DOHH2 (cell line): ENCODE measurements at regions not wholly inside any gene's neighbourhood (a gene's known extent, or its start where the extent isn't known, plus 50 kb on each side); places are given as distances from the start of the nearest gene placed in this dataset.

Experiments
- H3F3A ChIP-seq: fragments of 200-600 bp; sonication (generic), shearing (Covaris generic); 2 replicates; pipeline ENCODE4 v1.6.0; 2016; ENCODE audit warnings: antibody characterized with exemption, mild to moderate bottlenecking; ENCODE audit not compliant: control insufficient read depth, insufficient read depth
- H3K27ac ChIP-seq: fragments of 200-600 bp; sonication (generic); 2 replicates; pipeline ENCODE4 v1.5.1; 2014; ENCODE audit warnings: low read depth, mild to moderate bottlenecking, low read length, moderate library complexity
- H3K27me3 ChIP-seq: fragments of 200-600 bp; sonication (generic); 2 replicates; pipeline ENCODE4 v1.6.1; 2014; ENCODE audit warnings: mild to moderate bottlenecking, low read length, mixed read lengths; ENCODE audit not compliant: control insufficient read depth
- H3K36me3 ChIP-seq: fragments of 200-600 bp; sonication (generic); 2 replicates; pipeline ENCODE4 v1.6.1; 2014; ENCODE audit warnings: mild to moderate bottlenecking, low read length, moderate library complexity, mixed read lengths; ENCODE audit not compliant: control insufficient read depth
- H3K4me1 ChIP-seq: fragments of 200-600 bp; sonication (generic); 2 replicates; pipeline ENCODE4 v1.6.1; 2014; ENCODE audit warnings: mild to moderate bottlenecking, low read length, mixed read lengths; ENCODE audit not compliant: control insufficient read depth
- H3K4me2 ChIP-seq: fragments of 200-600 bp; sonication (generic); 2 replicates; pipeline ENCODE4 v1.6.0; 2014; ENCODE audit warnings: mild to moderate bottlenecking, low read length, moderate library complexity
- H3K4me3 ChIP-seq: fragments of 200-600 bp; sonication (generic); 2 replicates; pipeline ENCODE4 v1.5.1; 2014; ENCODE audit warnings: mild to moderate bottlenecking, low read length, mixed read lengths
- H3K79me2 ChIP-seq: fragments of 200-600 bp; sonication (generic); 2 replicates; pipeline ENCODE4 v1.6.1; 2014; ENCODE audit warnings: mild to moderate bottlenecking, low read length, mixed read lengths; ENCODE audit not compliant: control insufficient read depth
- H3K9me2 ChIP-seq: fragments of 200-600 bp; sonication (generic); replicated peaks from 2 replicates; pipeline ENCODE4 v1.6.1; 2014; ENCODE audit warnings: mild to moderate bottlenecking, low read length, mixed read lengths; ENCODE audit not compliant: control insufficient read depth
- H3K9me3 ChIP-seq: fragments of 200-600 bp; sonication (generic); 2 replicates; pipeline ENCODE4 v1.6.1; 2014; ENCODE audit warnings: antibody characterized with exemption, low read length, mixed read lengths; ENCODE audit not compliant: control insufficient read depth, insufficient read depth
- H4K20me1 ChIP-seq: fragments of 200-600 bp; sonication (generic); 2 replicates; pipeline ENCODE4 v1.6.0; 2014; ENCODE audit warnings: low read depth, mild to moderate bottlenecking, antibody characterized with exemption, low read length, moderate library complexity; ENCODE audit not compliant: control insufficient read depth, insufficient read depth
- EZH2phosphoT487 ChIP-seq: fragments of 200-600 bp; sonication (generic); IDR thresholded peaks from 2 replicates; pipeline ENCODE4 v1.6.1; 2017; ENCODE audit warnings: borderline replicate concordance, mild to moderate bottlenecking, antibody characterized with exemption, low read length, moderate library complexity, mixed read lengths
- TF ChIP-seq, protein P1 (sequence below): fragments of 200-600 bp; sonication (generic); IDR thresholded peaks from one replicate; pipeline ENCODE4 v1.5.1; 2014; ENCODE audit warnings: antibody characterized with exemption, mild to moderate bottlenecking, low read depth, low read length; ENCODE audit not compliant: poor library complexity, severe bottlenecking

DNA sequence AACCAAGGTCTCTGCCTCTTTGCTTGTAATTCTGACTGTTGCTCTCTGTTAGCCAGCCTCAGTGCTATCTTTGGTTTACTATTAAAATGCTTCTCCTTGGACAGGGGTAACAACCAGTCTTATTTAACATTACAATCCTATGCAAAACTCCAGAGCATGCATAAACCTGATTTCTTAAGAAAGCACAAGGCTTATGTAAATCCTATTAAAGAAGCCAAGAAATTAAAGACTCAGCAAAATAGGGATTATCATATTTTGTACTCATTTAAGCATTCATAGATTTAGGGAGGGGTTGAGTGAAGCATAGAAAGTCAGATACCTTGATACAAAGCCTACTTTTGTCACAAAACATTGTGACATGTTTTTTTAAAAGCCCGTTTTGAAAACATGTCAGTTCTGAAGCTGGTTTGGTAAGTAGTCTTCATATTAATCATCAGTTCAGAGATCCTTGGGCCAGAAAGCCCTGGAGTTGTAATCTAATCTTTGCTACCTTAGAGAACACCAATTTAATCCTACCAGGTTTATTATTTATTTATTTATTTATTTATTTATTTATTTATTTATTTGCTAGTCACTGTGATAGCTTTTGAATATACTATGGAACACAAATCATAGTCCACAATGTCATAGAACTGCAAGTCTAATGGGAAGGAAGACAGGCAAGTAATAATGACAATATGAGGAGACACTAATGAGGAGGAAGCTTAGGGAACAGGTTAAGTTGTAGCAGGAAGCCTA lies 158.0 kb upstream of the HNMT start:
- Histone ChIP-seq H3K27me3 (no peaks in the 10 kb centered on the region), H3K36me3 (no peaks in the 10 kb centered on the region), H3K4me3 (no peak overlapping the region), H3K4me1 (no peaks in the 10 kb centered on the region), H3K9me2 (no peaks in the 10 kb centered on the region), H3K79me2 (no peaks in the 10 kb centered on the region), H3K27ac (no peak overlapping the region), H3K4me2 (no peak overlapping the region), H4K20me1 (no peaks in the 10 kb centered on the region), H3K9me3 (peaks cover 4% of the 10 kb centered on the region; the same call in 1 of the 2 replicates), H3F3A (no peaks in the 10 kb centered on the region)
- TF ChIP-seq EZH2phosphoT487 = no peak
- TF ChIP-seq, protein P1, sequence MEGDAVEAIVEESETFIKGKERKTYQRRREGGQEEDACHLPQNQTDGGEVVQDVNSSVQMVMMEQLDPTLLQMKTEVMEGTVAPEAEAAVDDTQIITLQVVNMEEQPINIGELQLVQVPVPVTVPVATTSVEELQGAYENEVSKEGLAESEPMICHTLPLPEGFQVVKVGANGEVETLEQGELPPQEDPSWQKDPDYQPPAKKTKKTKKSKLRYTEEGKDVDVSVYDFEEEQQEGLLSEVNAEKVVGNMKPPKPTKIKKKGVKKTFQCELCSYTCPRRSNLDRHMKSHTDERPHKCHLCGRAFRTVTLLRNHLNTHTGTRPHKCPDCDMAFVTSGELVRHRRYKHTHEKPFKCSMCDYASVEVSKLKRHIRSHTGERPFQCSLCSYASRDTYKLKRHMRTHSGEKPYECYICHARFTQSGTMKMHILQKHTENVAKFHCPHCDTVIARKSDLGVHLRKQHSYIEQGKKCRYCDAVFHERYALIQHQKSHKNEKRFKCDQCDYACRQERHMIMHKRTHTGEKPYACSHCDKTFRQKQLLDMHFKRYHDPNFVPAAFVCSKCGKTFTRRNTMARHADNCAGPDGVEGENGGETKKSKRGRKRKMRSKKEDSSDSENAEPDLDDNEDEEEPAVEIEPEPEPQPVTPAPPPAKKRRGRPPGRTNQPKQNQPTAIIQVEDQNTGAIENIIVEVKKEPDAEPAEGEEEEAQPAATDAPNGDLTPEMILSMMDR = no peak

DNA sequence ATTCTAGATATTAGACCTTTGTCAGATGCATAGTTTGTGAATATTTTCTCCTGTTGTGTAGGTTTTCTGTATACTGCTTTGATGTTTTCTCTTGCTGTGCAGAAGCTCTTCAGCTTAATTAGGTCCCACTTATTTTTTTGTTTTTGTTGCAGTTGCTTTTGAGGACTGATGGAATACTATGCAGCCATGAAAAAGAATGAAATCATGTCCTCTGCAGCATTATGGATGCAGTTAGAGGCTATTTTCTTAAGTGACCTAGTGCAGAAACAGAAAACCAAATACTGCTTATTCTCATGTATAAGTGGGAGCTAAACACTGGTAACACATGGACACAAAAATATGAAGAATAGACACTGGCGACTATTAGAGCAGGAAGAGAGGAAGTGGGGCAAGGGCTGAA lies 155.0 kb upstream of the HNMT start:
- H3K9me3 ChIP-seq = no peaks in the 10 kb centered on the region; the same call in 1 of the 2 replicates
- H4K20me1 ChIP-seq = no peaks in the 10 kb centered on the region
- H3K27ac ChIP-seq = no peak overlapping the region
- no peaks in the 10 kb centered on the region for H3K4me1 ChIP-seq
- TF ChIP-seq, protein P1 = no peak
- no peak for TF ChIP-seq EZH2phosphoT487
- H3F3A ChIP-seq = no peaks in the 10 kb centered on the region
- H3K27me3 ChIP-seq = no peaks in the 10 kb centered on the region
- no peak overlapping the region for H3K4me2 ChIP-seq
- H3K36me3 ChIP-seq = no peaks in the 10 kb centered on the region
- H3K9me2 ChIP-seq = no peaks in the 10 kb centered on the region
- no peak overlapping the region for H3K4me3 ChIP-seq
- H3K79me2 ChIP-seq = no peaks in the 10 kb centered on the region

DNA sequence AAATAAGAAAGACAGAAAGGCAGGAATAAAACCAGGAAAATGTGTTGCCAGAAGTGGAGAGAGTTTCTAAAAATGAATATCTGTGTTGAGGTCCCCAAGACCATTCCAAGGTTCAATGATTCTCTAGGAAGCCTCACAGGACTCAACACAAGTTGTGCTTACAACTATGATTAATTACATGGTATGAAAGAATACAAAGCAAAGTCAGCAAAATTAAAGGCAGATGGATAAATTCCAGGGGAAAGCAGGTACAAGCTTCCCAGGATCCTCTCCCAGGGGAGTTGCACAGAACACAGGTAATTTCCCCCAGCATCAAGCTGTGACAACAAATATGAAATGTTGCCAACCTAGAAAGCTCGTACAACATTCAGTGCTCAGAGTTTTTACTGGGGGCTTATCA lies 154.4 kb upstream of the HNMT start:
- Histone ChIP-seq H3K4me2 (no peak overlapping the region), H3K4me1 (no peaks in the 10 kb centered on the region), H3K27me3 (no peaks in the 10 kb centered on the region), H3K9me3 (no peaks in the 10 kb centered on the region; the same call in 1 of the 2 replicates), H4K20me1 (no peaks in the 10 kb centered on the region), H3K27ac (no peak overlapping the region), H3K36me3 (no peaks in the 10 kb centered on the region), H3K4me3 (no peak overlapping the region), H3K9me2 (no peaks in the 10 kb centered on the region), H3K79me2 (no peaks in the 10 kb centered on the region), H3F3A (no peaks in the 10 kb centered on the region)
- TF ChIP-seq, protein P1 = no peak
- no peak for TF ChIP-seq EZH2phosphoT487
